Type B pancreatic cell (in vitro differentiated cells): ENCODE measurements at regions not wholly inside any gene's neighbourhood (a gene's known extent, or its start where the extent isn't known, plus 50 kb on each side); places are given as distances from the start of the nearest gene placed in this dataset.

Experiments
- DNase-seq: peaks from one replicate; pipeline ENCODE4 v3.0.0; 2021; ENCODE audit warnings: mixed read lengths; ENCODE audit not compliant: unreplicated experiment; ENCODE audit errors: extremely low spot score
- H3K27ac Mint-ChIP-seq: 2 replicates; pipeline ENCODE4 v1.8.0; 2021; ENCODE audit warnings: mild to moderate bottlenecking, mixed read lengths
- H3K27me3 Mint-ChIP-seq: 2 replicates; pipeline ENCODE4 v1.8.0; 2021; ENCODE audit warnings: mixed read lengths
- H3K36me3 Mint-ChIP-seq: 2 replicates; pipeline ENCODE4 v1.8.0; 2021; ENCODE audit warnings: mixed read lengths
- H3K4me1 Mint-ChIP-seq: one replicate; pipeline ENCODE4 v1.8.0; 2021; ENCODE audit warnings: mixed read lengths; ENCODE audit not compliant: unreplicated experiment
- H3K4me3 Mint-ChIP-seq: 2 replicates; pipeline ENCODE4 v1.8.0; 2021; ENCODE audit warnings: mild to moderate bottlenecking, mixed read lengths
- H3K9me3 Mint-ChIP-seq: 2 replicates; pipeline ENCODE4 v1.8.0; 2021; ENCODE audit warnings: mixed read lengths
- TF ChIP-seq, protein P1 (sequence below): fragments of 200-600 bp; sonication (generic); conservative IDR thresholded peaks from 2 replicates; pipeline ENCODE4 v1.5.0; 2021; ENCODE audit warnings: antibody characterized with exemption, mild to moderate bottlenecking

DNA sequence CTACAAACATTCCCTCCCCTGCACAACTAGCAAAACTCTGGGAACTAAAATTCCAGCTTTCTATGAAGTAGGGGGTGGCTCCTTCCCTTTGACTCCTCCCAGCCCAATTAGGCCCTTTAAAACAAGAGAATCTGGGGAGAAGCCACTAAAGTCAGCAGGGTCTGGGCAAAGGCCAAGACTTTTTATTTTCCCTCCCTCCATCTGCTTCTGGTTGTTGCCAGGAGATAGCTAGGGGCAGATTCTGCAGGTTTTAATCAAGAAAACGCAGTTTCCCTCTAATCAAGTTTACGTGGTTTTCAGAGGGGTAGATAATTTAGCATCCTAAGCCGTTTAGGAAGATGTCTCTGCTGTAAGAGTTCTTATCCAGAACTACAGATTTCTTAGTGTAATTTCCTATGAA is 114.5 kb upstream of the CDH6 start:
- Mint-ChIP-seq H3K27me3 (no peaks in the 10 kb centered on the region), H3K4me3 (no peak overlapping the region), H3K27ac (no peak overlapping the region), H3K9me3 (peaks cover 10% of the 10 kb centered on the region), H3K36me3 (no peaks in the 10 kb centered on the region), H3K4me1 (peaks cover 12% of the 10 kb centered on the region)
- TF ChIP-seq, protein P1, sequence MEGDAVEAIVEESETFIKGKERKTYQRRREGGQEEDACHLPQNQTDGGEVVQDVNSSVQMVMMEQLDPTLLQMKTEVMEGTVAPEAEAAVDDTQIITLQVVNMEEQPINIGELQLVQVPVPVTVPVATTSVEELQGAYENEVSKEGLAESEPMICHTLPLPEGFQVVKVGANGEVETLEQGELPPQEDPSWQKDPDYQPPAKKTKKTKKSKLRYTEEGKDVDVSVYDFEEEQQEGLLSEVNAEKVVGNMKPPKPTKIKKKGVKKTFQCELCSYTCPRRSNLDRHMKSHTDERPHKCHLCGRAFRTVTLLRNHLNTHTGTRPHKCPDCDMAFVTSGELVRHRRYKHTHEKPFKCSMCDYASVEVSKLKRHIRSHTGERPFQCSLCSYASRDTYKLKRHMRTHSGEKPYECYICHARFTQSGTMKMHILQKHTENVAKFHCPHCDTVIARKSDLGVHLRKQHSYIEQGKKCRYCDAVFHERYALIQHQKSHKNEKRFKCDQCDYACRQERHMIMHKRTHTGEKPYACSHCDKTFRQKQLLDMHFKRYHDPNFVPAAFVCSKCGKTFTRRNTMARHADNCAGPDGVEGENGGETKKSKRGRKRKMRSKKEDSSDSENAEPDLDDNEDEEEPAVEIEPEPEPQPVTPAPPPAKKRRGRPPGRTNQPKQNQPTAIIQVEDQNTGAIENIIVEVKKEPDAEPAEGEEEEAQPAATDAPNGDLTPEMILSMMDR, result no peak
- no peak for DNase-seq

DNA sequence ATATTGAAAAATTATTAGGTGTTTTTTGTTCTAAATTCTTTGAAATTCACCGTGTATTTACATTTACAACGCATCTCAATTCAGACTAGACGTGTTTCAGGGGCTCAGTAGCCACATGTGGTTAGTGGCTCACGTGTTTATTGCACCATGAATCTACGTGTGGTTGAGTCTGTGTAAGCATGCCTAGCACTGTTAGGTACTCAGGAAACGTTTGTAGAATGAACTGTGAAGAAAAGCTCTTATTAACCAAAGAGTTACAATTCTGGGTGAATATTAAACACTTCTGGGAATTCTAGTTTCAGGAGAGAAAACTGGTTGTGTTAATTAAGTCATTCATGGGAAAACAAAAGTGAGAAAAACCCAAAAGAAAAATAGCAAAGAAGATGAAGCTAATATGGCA is 117.5 kb upstream of the CDH6 start:
- Mint-ChIP-seq H3K9me3 (peaks cover 10% of the 10 kb centered on the region), H3K4me1 (peaks cover 12% of the 10 kb centered on the region), H3K27ac (no peak overlapping the region), H3K27me3 (no peaks in the 10 kb centered on the region), H3K36me3 (no peaks in the 10 kb centered on the region), H3K4me3 (no peak overlapping the region)
- TF ChIP-seq, protein P1, result no peak
- no peak for DNase-seq

DNA sequence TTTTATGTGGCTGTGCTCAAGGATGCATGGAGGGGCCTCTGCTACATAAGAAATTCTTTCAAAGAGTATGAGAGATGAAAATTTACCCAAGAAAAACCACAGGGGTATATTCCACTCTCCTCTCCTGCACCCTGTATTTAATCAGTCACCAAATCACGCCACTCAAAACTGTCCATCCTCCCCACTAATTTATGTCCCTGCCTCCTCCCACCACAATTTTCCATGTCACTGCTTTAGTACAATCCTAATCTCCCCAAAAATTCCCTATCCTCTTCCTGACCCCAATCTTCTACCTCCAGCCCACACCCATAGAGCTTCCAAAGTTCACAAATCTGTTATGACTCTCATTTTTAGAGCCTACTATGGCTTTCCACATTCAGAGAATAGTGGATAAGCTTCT is 125.2 kb upstream of the CDH6 start:
- Mint-ChIP-seq H3K9me3 (no peaks in the 10 kb centered on the region), H3K27ac (no peak overlapping the region), H3K4me3 (no peak overlapping the region), H3K27me3 (peaks cover 12% of the 10 kb centered on the region), H3K36me3 (no peaks in the 10 kb centered on the region), H3K4me1 (no peaks in the 10 kb centered on the region)
- TF ChIP-seq, protein P1, result no peak
- DNase-seq, result no peak

DNA sequence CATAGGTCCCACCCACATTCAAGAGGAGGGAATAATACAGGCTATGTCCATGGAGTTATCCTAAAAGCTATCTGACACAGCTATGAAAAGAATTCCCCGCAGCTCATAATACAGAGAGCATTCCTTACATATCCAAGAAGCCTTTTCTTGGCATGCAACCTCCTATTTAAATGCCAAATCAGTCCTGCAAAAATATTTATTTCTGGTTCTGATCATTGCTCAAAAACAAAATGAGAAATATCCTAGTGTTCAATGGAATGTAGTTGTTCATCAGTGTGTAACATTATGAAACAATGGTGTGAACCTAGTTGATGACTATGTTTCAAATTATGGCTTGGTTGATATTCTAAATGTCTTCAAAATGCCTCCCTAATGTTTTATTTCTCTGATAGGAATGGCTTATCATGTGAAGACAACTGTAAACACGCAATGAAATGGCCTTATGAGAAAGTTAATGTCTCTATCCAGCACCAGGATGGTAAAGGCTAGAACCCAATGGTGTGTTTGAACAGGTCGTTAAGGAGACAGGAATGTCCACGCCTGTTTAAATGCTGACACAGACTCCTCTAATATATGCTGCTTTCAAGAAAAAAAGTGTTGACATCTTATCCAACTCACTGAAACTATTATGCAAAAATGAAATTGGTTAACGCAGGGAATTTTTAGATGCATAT is 126.7 kb upstream of the CDH6 start:
- Mint-ChIP-seq H3K36me3 (no peaks in the 10 kb centered on the region), H3K9me3 (no peaks in the 10 kb centered on the region)
- TF ChIP-seq, protein P1, result no peak

DNA sequence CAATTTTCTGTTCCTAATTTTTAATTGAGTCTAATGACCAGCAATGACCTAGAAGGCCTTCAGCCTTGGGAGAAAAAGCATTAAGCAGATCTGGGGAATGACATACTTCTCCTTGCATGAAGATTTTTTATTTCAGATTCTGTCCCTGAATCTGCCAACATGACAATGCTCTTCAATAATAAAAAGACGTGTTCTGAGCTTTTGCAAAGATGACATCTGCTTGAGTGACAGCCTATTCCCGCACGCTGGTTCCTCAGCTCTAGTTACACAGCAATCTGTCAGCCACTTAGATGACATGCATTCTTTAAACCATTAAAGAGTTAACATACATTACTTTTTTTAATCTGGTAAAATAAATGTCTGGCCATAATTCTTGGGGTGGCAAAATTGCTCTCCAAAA is 129.3 kb upstream of the CDH6 start:
- no peaks in the 10 kb centered on the region for H3K9me3 Mint-ChIP-seq
- TF ChIP-seq, protein P1, result no peak
- H3K4me1 Mint-ChIP-seq, result no peaks in the 10 kb centered on the region
- H3K27ac Mint-ChIP-seq, result no peak overlapping the region
- no peaks in the 10 kb centered on the region for H3K36me3 Mint-ChIP-seq
- no peak for DNase-seq
- H3K4me3 Mint-ChIP-seq, result no peak overlapping the region
- peaks cover 9% of the 10 kb centered on the region for H3K27me3 Mint-ChIP-seq

More for the DNA sequence above, 126.7 kb upstream of the CDH6 start:
- no peaks in the 10 kb centered on the region for H3K4me1 Mint-ChIP-seq
- no peak overlapping the region for H3K4me3 Mint-ChIP-seq
- H3K27me3 Mint-ChIP-seq, result peaks cover 15% of the 10 kb centered on the region
- H3K27ac Mint-ChIP-seq, result no peak overlapping the region
- DNase-seq, result no peak
